Stomach (tissue), 4 donors: ENCODE measurements at regions not wholly inside any gene's neighbourhood (a gene's known extent, or its start where the extent isn't known, plus 50 kb on each side); places are given as distances from the start of the nearest gene placed in this dataset.

Experiments
- EP300 ChIP-seq: sonication (generic); formaldehyde crosslinking; IDR thresholded peaks from one replicate; pipeline ENCODE4 v1.6.1; 2017; ENCODE audit warnings: antibody characterized with exemption
- POLR2A ChIP-seq, 4 donors: fragments of 450-650 bp; IDR thresholded peaks; one replicate each; pipeline ENCODE4 v1.6.1; 2016; ENCODE audit warnings: antibody characterized with exemption in 4 of 4, control low read depth in 2 of 4, mild to moderate bottlenecking in 1 of 4, moderate library complexity in 1 of 4
- POLR2AphosphoS5 ChIP-seq, 3 donors: sonication (generic); formaldehyde crosslinking; IDR thresholded peaks; one replicate each; pipeline ENCODE4 v1.6.1; 2016; ENCODE audit warnings: antibody characterized with exemption in 3 of 3
- TF ChIP-seq, protein P1 (sequence below), 7 experiments: fragments of 450-650 bp in 4 of 7; fragments of 200-600 bp in 3 of 7; sonication (generic) in 3 of 7; IDR thresholded peaks; one replicate each; pipeline ENCODE4 v1.5.1; 2016 to 2019; ENCODE audit warnings: antibody characterized with exemption in 7 of 7, control low read depth in 2 of 7, mild to moderate bottlenecking in 1 of 7

DNA sequence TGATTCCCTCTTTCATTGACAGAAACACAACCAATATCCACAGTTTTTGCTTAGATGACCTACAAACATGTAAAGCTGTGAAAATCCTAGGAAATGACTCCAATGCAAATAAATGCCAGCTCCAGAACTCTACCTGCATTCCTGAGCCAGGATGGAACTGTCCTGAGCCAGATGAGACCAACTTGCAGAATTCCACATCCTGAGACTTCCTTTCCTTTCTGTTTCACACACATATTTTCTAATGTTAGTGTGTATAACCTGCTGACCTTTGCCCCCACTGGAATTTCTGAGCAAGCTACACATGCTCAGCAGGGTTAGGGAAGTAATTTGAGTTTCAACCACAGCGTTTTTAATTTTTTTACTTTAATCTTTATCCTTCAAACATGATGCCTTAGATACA lies 69.6 kb upstream of the ADGRF1 start:
- TF ChIP-seq POLR2A (IDR thresholded peaks at IDR 0.05) (no peak), POLR2AphosphoS5 (IDR thresholded peaks at IDR 0.05) (no peak), EP300 (no peak)
- TF ChIP-seq, protein P1, sequence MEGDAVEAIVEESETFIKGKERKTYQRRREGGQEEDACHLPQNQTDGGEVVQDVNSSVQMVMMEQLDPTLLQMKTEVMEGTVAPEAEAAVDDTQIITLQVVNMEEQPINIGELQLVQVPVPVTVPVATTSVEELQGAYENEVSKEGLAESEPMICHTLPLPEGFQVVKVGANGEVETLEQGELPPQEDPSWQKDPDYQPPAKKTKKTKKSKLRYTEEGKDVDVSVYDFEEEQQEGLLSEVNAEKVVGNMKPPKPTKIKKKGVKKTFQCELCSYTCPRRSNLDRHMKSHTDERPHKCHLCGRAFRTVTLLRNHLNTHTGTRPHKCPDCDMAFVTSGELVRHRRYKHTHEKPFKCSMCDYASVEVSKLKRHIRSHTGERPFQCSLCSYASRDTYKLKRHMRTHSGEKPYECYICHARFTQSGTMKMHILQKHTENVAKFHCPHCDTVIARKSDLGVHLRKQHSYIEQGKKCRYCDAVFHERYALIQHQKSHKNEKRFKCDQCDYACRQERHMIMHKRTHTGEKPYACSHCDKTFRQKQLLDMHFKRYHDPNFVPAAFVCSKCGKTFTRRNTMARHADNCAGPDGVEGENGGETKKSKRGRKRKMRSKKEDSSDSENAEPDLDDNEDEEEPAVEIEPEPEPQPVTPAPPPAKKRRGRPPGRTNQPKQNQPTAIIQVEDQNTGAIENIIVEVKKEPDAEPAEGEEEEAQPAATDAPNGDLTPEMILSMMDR (IDR thresholded peaks at IDR 0.05): no peak
